CD8-positive, alpha-beta memory T cell (primary cell): ENCODE measurements at regions not wholly inside any gene's neighbourhood (a gene's known extent, or its start where the extent isn't known, plus 50 kb on each side); places are given as distances from the start of the nearest gene placed in this dataset.
A peak's percentile ranks its signal among the peaks of the same experiment; 100 is the strongest.

Experiments used
- CTCF ChIA-PET: fragments of 350-600 bp; sonication (Branson Sonifier 250); formaldehyde crosslinking; loops from one replicate; lab custom pipeline; 2021; ENCODE audit warnings: antibody characterized with exemption; lab: Charles Lee
- POLR2A ChIA-PET: fragments of 350-600 bp; sonication (Branson Sonifier 250); formaldehyde crosslinking; loops from one replicate; lab custom pipeline; 2021; ENCODE audit warnings: antibody characterized with exemption; lab: Charles Lee
- DNase-seq, 5 donors: peaks; one replicate each; pipeline versions ENCODE4 v3.0.0 to v3.0.0-alpha.2; 2020 to 2022; ENCODE audit warnings: mixed read lengths in 1 of 5
- H3K27ac ChIP-seq: one replicate; pipeline ENCODE4 v1.7.0; 2013; ENCODE audit warnings: low read depth, mild to moderate bottlenecking, low read length, moderate library complexity
- H3K27me3 ChIP-seq: 2 replicates; pipeline ENCODE4 v1.7.0; 2013; ENCODE audit warnings: low read length, mild to moderate bottlenecking; ENCODE audit not compliant: insufficient read depth, poor library complexity, severe bottlenecking
- H3K36me3 ChIP-seq: 2 replicates; pipeline ENCODE4 v1.7.0; 2013; ENCODE audit warnings: mild to moderate bottlenecking, low read length, moderate library complexity; ENCODE audit not compliant: insufficient read depth
- H3K4me1 ChIP-seq: 2 replicates; pipeline ENCODE4 v1.7.0; 2013; ENCODE audit warnings: mild to moderate bottlenecking, low read length, moderate library complexity; ENCODE audit not compliant: insufficient read depth
- H3K4me3 ChIP-seq: 2 replicates; pipeline ENCODE4 v1.7.0; 2013; ENCODE audit warnings: mild to moderate bottlenecking, low read length
- H3K9me3 ChIP-seq: 2 replicates; pipeline ENCODE4 v1.7.0; 2013; ENCODE audit warnings: mild to moderate bottlenecking, low read length
- H3K27ac Mint-ChIP-seq, 8 donors: one replicate each; pipeline ENCODE4 v1.8.0; 2020 to 2021; ENCODE audit warnings: mixed read lengths in 8 of 8, mild to moderate bottlenecking in 6 of 8, inconsistent platforms in 3 of 8, moderate library complexity in 3 of 8
- H3K27me3 Mint-ChIP-seq, 2 donors: one replicate each; pipeline ENCODE4 v1.8.0; 2020 to 2021; ENCODE audit warnings: mixed read lengths in 2 of 2, mild to moderate bottlenecking in 1 of 2, moderate library complexity in 1 of 2
- H3K36me3 Mint-ChIP-seq, 3 donors: one replicate each; pipeline ENCODE4 v1.8.0; 2020 to 2021; ENCODE audit warnings: mixed read lengths in 3 of 3, inconsistent platforms in 1 of 3, mild to moderate bottlenecking in 1 of 3
- H3K4me1 Mint-ChIP-seq, 3 donors: one replicate each; pipeline ENCODE4 v1.8.0; 2020 to 2021; ENCODE audit warnings: mixed read lengths in 3 of 3, inconsistent platforms in 1 of 3, mild to moderate bottlenecking in 1 of 3
- H3K4me3 Mint-ChIP-seq, 7 donors: one replicate each; pipeline ENCODE4 v1.8.0; 2020 to 2021; ENCODE audit warnings: mixed read lengths in 7 of 7, mild to moderate bottlenecking in 6 of 7, moderate library complexity in 4 of 7, inconsistent platforms in 2 of 7
- H3K9me3 Mint-ChIP-seq, 5 donors: one replicate each; pipeline ENCODE4 v1.8.0; 2020 to 2022; ENCODE audit warnings: mixed read lengths in 5 of 5, mild to moderate bottlenecking in 3 of 5, moderate library complexity in 2 of 5, inconsistent platforms in 1 of 5

DNA sequence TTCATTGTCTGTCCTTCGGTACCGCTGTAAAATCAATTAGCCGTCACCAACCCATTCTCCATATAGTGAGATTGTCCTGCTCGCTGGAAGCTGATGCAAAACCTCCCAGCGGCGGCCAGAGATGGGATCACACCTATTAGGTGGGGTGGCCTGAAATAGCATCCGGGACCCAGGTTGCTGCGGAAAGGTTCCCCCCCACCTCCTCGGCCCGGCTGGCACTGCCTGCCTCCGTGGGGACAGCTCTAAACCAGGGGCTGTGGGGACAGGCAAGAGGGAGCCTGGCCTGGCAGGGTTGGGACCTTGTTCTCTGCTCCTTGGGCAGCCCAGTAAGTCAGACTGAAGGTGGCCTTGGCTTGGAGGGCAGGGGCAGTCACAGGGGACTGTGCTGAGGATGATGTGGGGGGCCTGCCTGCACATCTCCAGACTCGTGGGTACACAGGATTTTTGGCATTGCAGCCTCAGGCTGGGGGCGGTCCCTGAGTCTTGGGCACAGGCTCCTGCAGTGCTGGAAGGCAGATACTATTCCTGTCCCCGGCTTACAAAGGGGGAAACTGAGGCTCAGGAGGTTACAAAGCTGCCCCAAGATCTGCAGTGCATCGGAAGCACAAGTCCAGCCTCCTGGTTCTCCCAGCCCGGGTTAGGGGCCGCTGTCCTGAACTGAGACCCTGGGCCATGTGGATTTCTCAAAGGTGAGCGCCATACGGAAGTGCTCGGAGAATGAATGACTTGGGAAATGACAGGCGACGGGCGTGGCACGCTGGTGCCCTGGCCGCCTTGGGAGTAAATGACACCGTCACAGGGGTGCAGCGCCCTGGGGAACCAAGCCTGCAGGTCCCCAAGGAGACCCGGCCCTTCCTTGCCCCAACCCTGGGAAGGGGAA lies 65.6 kb downstream of the UNCX start:
- H3K36me3 Mint-ChIP-seq, result no peaks in the 10 kb centered on the region
- H3K27ac Mint-ChIP-seq, result no peak overlapping the region
- H3K9me3 ChIP-seq, result no peaks in the 10 kb centered on the region
- peak in 1 of 5 donors; percentile 39 for DNase-seq
- no peaks in the 10 kb centered on the region for H3K27me3 ChIP-seq
- POLR2A ChIA-PET, result no interaction called here
- H3K4me3 Mint-ChIP-seq, result no peak overlapping the region
- no peaks in the 10 kb centered on the region for H3K36me3 ChIP-seq
- no peaks in the 10 kb centered on the region for H3K4me1 ChIP-seq
- H3K27me3 Mint-ChIP-seq, result peaks cover 10% of the 10 kb centered on the region in 2 donors
- H3K27ac ChIP-seq, result no peak overlapping the region
- peaks cover 0 to 2% (median 0%) of the 10 kb centered on the region in 3 donors for H3K4me1 Mint-ChIP-seq
- CTCF ChIA-PET, result no interaction called here
- H3K9me3 Mint-ChIP-seq, result no peaks in the 10 kb centered on the region
- H3K4me3 ChIP-seq, result no peak overlapping the region

DNA sequence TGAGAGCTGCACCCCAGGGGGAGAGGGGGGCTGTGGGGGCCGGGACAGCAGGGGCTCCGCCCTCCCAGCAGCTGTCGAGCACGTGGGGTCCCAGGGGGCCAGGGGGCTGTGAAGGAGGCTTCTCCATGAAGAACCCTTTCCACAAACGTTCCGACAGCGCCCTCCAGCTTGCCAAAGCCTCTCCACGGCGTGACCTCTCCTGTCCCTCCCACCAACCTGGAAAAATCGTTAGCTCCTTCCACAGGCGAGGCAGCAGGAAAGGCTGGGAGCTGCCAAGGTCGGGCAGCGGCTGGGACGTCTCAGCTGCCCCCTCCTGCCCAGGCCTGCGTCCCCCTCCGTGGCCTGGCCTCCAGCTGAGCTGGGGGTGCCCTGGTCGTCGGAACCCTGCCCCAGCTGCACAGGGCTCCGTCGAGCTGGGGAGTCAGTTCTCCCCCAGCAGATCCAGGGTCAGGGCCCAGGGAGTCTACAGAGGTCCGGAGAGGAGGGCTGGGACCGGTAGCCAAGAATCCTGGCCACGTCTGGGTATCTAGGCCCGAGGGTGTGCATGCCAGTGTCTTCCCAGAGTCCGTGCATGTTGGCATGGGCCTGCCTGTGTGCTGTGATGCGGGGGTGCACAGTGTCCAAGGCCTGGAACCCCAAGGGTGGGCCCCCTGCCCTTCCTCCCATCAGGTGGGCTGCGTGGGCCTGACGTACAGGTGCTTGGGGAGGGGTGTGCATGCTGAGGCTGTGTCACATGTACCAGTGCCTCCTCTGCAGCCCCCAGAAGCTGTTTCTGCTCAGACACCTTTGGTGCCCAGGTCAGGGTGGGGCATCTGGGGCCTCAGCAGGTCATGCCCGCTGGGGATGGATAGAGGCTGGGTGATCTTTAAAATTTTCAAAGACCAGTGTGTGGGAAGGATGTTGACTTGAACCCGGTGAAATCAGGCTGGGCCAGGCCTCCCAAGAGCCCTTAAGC lies 66.5 kb downstream of the UNCX start:
- H3K27me3 ChIP-seq, result no peaks in the 10 kb centered on the region
- Mint-ChIP-seq H3K36me3 (no peaks in the 10 kb centered on the region), H3K9me3 (no peaks in the 10 kb centered on the region), H3K4me3 (no peak overlapping the region), H3K4me1 (peaks cover 0 to 2% (median 0%) of the 10 kb centered on the region in 3 donors), H3K27ac (no peak overlapping the region), H3K27me3 (peaks cover 4 to 6% of the 10 kb centered on the region in 2 donors)
- CTCF ChIA-PET, result no interaction called here
- H3K9me3 ChIP-seq, result no peaks in the 10 kb centered on the region
- no peaks in the 10 kb centered on the region for H3K4me1 ChIP-seq
- H3K36me3 ChIP-seq, result no peaks in the 10 kb centered on the region
- no peak for DNase-seq
- H3K4me3 ChIP-seq, result no peak overlapping the region
- POLR2A ChIA-PET, result no interaction called here
- no peak overlapping the region for H3K27ac ChIP-seq

DNA sequence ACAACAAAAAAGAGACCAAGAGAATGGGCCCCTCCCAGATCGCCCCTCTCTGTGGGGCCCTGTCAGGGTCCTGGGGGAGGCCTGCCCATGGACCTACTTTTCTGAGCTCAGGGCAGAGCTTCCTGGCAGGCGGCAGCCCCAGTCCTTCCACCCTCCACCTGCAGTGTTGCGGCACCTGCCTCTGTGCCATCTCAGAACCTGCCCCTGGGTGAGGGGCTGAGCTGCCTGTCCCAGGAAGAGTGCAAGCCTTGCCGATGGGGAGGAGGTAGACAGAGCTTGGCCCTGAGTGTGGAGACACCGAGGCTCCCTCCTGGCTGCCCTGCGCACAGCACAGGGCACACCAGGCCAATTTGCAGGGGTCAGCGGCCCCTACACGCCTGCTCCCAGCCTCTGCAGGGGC lies 67.5 kb downstream of the UNCX start:
- Mint-ChIP-seq H3K4me1 (peaks cover 0 to 2% (median 0%) of the 10 kb centered on the region in 3 donors), H3K27ac (no peak overlapping the region), H3K9me3 (no peaks in the 10 kb centered on the region), H3K36me3 (no peaks in the 10 kb centered on the region), H3K27me3 (peaks cover 4 to 6% of the 10 kb centered on the region in 2 donors), H3K4me3 (no peak overlapping the region)
- no peak overlapping the region for H3K4me3 ChIP-seq
- DNase-seq, result no peak
- ChIA-PET CTCF (no interaction called here), POLR2A (no interaction called here)
- no peaks in the 10 kb centered on the region for H3K27me3 ChIP-seq
- no peaks in the 10 kb centered on the region for H3K36me3 ChIP-seq
- no peaks in the 10 kb centered on the region for H3K4me1 ChIP-seq
- no peak overlapping the region for H3K27ac ChIP-seq
- no peaks in the 10 kb centered on the region for H3K9me3 ChIP-seq

DNA sequence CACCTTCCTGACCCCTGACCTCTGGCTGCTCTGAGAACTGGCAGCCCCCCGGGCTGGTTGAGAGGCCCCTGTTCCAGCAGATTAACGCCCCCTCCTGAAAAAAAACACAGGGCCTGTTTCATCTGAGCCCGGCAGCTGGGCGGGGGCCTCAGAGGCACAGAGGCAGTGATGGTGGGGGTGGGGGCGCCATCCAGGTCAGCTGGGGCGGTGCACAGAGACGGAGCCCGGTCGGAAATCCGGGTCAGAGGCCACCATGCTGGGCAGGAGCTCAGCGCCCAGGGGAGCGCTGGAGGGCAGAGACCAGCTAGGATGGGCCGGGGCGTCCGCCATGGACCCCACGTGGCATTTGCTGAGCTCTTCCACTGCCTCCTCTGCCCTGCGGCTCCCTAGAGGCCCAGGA lies 68.0 kb downstream of the UNCX start:
- no peak overlapping the region for H3K4me3 Mint-ChIP-seq
- no peaks in the 10 kb centered on the region for H3K9me3 Mint-ChIP-seq
- H3K27ac ChIP-seq, result no peak overlapping the region
- H3K36me3 ChIP-seq, result no peaks in the 10 kb centered on the region
- no peaks in the 10 kb centered on the region for H3K4me1 ChIP-seq
- H3K9me3 ChIP-seq, result no peaks in the 10 kb centered on the region
- no peak for DNase-seq
- peaks cover 4 to 6% of the 10 kb centered on the region in 2 donors for H3K27me3 Mint-ChIP-seq
- CTCF ChIA-PET, result no interaction called here
- H3K27ac Mint-ChIP-seq, result no peak overlapping the region
- POLR2A ChIA-PET, result no interaction called here
- H3K4me1 Mint-ChIP-seq, result peaks cover 0 to 2% (median 0%) of the 10 kb centered on the region in 3 donors
- no peaks in the 10 kb centered on the region for H3K27me3 ChIP-seq
- no peaks in the 10 kb centered on the region for H3K36me3 Mint-ChIP-seq
- H3K4me3 ChIP-seq, result no peak overlapping the region

DNA sequence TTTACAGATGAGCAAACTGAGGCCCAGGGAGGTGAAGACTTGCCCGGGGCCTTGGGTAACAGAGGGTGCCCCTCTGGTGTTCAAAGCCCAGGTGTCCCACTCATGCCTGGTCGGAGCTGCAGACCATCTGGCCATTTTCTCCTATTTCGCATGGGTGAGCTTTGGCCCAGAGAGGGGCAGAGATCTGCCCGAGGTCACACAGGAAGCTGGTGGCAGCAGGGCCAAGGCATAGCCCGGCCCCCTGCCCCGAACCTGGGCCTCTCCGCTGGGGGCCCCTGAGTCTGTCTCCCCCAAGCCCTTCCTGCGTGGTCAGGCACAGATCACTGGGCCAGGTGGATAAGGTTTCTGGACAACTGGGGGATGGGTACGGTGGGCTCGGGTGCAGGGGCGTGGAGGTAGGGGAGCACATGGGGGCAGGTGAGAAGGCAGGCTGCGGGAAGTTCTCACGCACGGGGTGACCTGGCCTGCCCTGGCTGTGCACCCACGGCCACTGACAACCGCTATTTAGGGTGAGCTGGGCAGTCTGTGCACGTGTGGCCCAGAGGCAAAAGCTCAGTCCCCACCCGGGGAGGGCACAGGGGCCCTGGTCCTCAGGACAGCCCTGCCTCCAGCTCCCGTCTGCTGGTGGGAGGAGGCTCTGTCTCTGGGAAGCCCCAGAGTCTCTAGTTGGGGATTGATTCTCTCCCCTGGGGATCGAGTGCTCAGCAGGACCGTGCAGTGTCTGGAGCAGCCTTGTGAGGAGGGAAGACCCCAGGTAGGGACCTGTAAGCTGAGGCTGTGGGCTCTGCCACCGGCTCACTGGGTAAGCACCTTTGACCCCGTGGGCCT lies 68.6 kb downstream of the UNCX start:
- ChIA-PET POLR2A (no interaction called here), CTCF (no interaction called here)
- Histone ChIP-seq H3K27me3 (no peaks in the 10 kb centered on the region), H3K36me3 (no peaks in the 10 kb centered on the region), H3K27ac (no peak overlapping the region), H3K4me1 (no peaks in the 10 kb centered on the region), H3K9me3 (no peaks in the 10 kb centered on the region), H3K4me3 (no peak overlapping the region)
- Mint-ChIP-seq H3K4me1 (peaks cover 0 to 2% (median 0%) of the 10 kb centered on the region in 3 donors), H3K27ac (no peak overlapping the region), H3K9me3 (no peaks in the 10 kb centered on the region), H3K27me3 (peaks cover 4 to 6% of the 10 kb centered on the region in 2 donors), H3K4me3 (no peak overlapping the region), H3K36me3 (no peaks in the 10 kb centered on the region)
- no peak for DNase-seq

DNA sequence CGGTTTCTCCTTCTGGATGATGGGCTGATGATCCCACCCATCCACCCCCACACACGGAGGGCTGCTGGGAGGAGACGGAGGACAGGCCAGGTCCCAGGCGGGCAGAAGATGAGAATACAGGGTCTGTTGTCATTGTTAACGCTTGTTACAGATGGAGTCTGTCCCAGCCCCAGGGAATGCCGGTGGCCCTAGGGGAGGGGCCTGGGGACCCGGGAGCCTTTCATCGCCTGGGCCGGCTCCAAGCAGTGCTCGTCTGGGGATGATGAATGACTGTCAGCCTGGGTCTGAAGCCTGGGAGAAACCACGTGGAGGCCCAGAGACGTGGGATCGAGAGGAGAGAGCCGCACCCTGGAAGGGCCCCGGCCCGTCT lies 69.2 kb downstream of the UNCX start:
- H3K27me3 Mint-ChIP-seq, result peaks cover 9% of the 10 kb centered on the region in 2 donors
- no peaks in the 10 kb centered on the region for H3K4me1 Mint-ChIP-seq
- DNase-seq, result no peak

DNA sequence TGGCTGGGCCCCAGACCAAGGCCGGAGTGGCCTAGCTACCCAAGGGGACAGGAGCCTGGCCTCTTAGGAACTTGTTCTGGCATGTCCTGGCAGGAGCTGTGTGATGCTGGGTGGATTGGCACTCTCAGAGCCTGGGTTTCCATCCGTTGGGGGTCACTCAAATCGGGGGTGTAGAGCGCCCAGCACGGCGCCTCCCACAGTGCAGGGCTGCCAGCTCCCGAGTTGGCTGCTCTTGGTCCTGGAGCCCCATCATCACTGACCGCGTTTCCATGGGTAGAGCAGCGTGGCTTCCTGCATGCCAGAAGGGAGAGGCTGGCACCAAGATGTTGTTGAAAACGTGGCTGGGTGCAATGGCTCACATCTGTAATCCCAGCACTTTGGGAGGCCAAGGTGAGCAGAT lies 70.3 kb downstream of the UNCX start:
- H3K4me3 Mint-ChIP-seq, result no peak overlapping the region
- DNase-seq, result no peak
- H3K36me3 Mint-ChIP-seq, result peaks cover 0 to 1% (median 0%) of the 10 kb centered on the region in 3 donors
- H3K4me1 Mint-ChIP-seq, result no peaks in the 10 kb centered on the region
- no peaks in the 10 kb centered on the region for H3K4me1 ChIP-seq
- no peaks in the 10 kb centered on the region for H3K27me3 ChIP-seq
- no peak overlapping the region for H3K4me3 ChIP-seq
- H3K27ac Mint-ChIP-seq, result no peak overlapping the region
- H3K36me3 ChIP-seq, result no peaks in the 10 kb centered on the region
- peaks cover 0 to 2% (median 0%) of the 10 kb centered on the region in 5 donors for H3K9me3 Mint-ChIP-seq
- no peak overlapping the region for H3K27ac ChIP-seq
- ChIA-PET POLR2A (no interaction called here), CTCF (no interaction called here)
- H3K9me3 ChIP-seq, result no peaks in the 10 kb centered on the region
- H3K27me3 Mint-ChIP-seq, result peaks cover 6 to 12% of the 10 kb centered on the region in 2 donors

More for the DNA sequence above, 69.2 kb downstream of the UNCX start:
- Histone ChIP-seq H3K9me3 (no peaks in the 10 kb centered on the region), H3K36me3 (no peaks in the 10 kb centered on the region), H3K4me3 (no peak overlapping the region), H3K27ac (no peak overlapping the region), H3K27me3 (no peaks in the 10 kb centered on the region), H3K4me1 (no peaks in the 10 kb centered on the region)
- POLR2A ChIA-PET, result no interaction called here
- Mint-ChIP-seq H3K36me3 (peaks cover 0 to 1% (median 0%) of the 10 kb centered on the region in 3 donors), H3K4me3 (no peak overlapping the region), H3K27ac (no peak overlapping the region), H3K9me3 (no peaks in the 10 kb centered on the region)
- CTCF ChIA-PET, result no interaction called here
